B cell (primary cell): ENCODE measurements at regions not wholly inside any gene's neighbourhood (a gene's known extent, or its start where the extent isn't known, plus 50 kb on each side); places are given as distances from the start of the nearest gene placed in this dataset.

Source experiments
- EZH2 ChIP-seq: IDR thresholded peaks from 2 replicates; pipeline ENCODE4 v1.6.1; 2012; ENCODE audit warnings: borderline replicate concordance, low read depth, mild to moderate bottlenecking, moderate library complexity, low read length; ENCODE audit not compliant: insufficient read depth, poor library complexity, severe bottlenecking
- TF ChIP-seq, protein P1 (sequence below): fragments of 200-600 bp; IDR thresholded peaks from one replicate; pipeline ENCODE4 v1.8.0; 2022; ENCODE audit warnings: antibody characterized with exemption, mild to moderate bottlenecking

DNA sequence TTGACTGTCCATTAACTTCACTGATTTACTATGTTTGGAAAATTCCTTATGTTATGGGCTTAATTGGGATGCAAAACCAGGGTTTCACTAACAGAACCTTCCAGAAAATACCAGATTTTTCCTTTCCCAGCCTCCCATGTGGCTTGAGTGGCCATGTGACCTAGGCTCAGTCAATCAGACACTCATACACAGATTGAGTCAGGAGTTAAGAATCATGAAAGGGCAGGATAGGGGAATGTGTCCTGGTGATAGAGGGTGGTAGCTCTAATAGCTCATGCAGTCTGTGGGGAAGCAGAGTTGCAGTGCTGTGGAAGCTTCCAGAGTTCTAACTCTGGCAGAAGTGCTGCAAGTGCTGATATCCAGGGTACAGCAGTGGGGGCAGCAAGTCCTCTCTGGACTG is 134.1 kb upstream of the IFNG-AS1 start:
- TF ChIP-seq, protein P1, sequence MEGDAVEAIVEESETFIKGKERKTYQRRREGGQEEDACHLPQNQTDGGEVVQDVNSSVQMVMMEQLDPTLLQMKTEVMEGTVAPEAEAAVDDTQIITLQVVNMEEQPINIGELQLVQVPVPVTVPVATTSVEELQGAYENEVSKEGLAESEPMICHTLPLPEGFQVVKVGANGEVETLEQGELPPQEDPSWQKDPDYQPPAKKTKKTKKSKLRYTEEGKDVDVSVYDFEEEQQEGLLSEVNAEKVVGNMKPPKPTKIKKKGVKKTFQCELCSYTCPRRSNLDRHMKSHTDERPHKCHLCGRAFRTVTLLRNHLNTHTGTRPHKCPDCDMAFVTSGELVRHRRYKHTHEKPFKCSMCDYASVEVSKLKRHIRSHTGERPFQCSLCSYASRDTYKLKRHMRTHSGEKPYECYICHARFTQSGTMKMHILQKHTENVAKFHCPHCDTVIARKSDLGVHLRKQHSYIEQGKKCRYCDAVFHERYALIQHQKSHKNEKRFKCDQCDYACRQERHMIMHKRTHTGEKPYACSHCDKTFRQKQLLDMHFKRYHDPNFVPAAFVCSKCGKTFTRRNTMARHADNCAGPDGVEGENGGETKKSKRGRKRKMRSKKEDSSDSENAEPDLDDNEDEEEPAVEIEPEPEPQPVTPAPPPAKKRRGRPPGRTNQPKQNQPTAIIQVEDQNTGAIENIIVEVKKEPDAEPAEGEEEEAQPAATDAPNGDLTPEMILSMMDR: no peak
- TF ChIP-seq EZH2: no peak
